ENCODE measurements at regions not wholly inside any gene's neighbourhood (a gene's known extent, or its start where the extent isn't known, plus 50 kb on each side); places are given as distances from the start of the nearest gene placed in this dataset.

DNA sequence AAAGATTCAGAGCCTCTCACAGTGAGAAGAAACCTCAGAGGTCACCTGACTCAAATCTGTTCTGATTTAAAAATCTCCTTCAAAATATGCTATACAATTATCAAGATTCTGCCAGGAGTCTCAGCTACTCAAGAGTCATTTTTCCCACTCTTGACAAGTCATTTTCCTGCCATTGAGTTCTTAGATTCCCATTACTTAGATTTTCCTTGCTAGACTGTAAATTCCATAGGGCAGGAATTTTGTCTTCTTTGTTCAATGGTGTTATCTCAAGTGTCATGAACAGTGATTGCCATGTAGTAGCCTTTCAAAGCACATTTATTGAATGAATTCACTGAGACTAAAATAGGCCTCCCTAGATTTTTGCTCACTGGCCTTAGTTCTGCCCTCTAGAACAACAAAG, 95.9 kb downstream of the PCTP start:
- TF ChIP-seq, protein P1, sequence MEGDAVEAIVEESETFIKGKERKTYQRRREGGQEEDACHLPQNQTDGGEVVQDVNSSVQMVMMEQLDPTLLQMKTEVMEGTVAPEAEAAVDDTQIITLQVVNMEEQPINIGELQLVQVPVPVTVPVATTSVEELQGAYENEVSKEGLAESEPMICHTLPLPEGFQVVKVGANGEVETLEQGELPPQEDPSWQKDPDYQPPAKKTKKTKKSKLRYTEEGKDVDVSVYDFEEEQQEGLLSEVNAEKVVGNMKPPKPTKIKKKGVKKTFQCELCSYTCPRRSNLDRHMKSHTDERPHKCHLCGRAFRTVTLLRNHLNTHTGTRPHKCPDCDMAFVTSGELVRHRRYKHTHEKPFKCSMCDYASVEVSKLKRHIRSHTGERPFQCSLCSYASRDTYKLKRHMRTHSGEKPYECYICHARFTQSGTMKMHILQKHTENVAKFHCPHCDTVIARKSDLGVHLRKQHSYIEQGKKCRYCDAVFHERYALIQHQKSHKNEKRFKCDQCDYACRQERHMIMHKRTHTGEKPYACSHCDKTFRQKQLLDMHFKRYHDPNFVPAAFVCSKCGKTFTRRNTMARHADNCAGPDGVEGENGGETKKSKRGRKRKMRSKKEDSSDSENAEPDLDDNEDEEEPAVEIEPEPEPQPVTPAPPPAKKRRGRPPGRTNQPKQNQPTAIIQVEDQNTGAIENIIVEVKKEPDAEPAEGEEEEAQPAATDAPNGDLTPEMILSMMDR (conservative IDR thresholded peaks at IDR 0.05; ENCODE audit: low read length) = no peak
- H3K4me3 ChIP-seq (ENCODE audit: low read length) = no peak overlapping the region
- no peak for DNase-seq (ENCODE audit: low read depth)

DNA sequence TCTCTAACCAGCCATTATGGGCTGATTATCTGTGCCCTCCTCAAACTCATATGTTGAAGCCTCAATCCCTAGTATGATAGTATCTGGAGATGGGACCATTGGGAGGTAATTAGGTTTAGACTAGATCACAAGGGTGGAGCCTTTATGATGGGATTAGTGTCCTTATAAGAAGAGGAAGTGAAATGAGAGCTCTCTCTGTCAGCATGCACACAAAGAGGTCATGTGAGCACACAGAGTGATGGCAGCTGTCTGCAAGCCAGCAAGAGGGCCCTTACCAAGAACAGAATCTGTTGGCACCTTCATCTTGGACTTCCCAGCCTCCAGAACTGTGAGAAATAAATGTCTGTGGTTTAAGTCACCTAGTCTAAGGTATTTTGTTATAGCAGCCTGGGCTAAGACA, 101.9 kb downstream of the PCTP start:
- H3K4me3 ChIP-seq (ENCODE audit: low read length) = no peak overlapping the region
- no peak for DNase-seq (ENCODE audit: low read depth)
- TF ChIP-seq, protein P1 (conservative IDR thresholded peaks at IDR 0.05; ENCODE audit: low read length) = no peak

DNA sequence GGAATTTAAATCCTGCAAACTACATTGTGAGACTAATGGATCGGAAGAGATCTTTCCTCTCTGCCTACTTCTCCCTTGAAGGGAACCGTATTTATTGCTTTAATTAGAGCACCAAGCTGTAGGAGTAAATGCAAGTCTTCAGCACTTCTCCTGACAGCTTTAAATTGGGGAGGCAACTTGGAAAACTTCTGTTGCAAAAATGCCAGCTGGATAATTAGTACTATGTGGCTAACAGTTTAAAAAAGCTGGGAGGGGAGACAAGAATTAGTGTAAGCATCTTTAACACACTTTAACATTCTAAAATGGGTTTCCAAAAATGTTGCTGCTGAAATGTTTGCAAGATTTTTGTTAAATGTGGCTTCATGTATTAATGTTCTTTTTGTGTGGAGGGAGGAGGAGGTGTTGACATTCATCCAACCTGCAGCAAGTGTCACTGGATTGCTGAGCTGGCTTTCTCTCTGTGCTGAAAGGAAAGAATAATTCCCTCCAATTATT, 108.5 kb downstream of the PCTP start:
- no peak for DNase-seq (ENCODE audit: low read depth)
- TF ChIP-seq, protein P1 (conservative IDR thresholded peaks at IDR 0.05; ENCODE audit: low read length) = no peak
- H3K4me3 ChIP-seq (ENCODE audit: low read length) = no peak overlapping the region

DNA sequence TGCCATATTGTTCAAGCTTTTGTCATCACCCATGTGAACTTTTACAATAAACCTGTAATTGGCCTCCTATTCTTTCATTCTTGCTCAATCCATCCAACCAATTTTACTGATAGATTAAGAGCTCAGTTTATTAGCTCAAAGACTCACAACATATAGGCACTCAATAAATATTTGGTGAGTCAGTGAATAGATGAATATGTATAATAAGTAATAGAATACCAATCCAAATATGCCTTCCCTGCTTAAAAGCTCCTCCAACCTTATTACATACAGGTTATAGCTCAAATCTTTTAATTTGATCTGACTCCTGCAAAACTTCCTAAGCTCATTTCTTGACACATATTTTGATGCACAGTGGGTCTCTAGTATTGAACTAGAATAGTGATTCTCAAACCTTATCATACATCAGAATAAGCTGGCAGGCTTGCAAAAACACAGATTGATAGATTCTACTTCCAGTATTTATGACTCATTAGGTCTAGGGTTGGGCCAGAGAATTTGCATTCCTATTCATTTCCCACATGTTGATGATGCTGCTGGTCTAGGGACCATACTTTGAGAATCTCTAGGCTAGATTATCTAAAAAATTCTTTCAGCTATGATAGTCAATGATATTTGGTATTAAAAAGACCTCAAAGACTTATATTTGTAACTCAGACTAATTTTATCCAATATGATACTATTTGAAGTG, 114.4 kb downstream of the PCTP start:
- DNase-seq (ENCODE audit: low read depth) = no peak
- H3K4me3 ChIP-seq (ENCODE audit: low read length) = no peak overlapping the region
- TF ChIP-seq, protein P1 (conservative IDR thresholded peaks at IDR 0.05; ENCODE audit: low read length) = no peak

DNA sequence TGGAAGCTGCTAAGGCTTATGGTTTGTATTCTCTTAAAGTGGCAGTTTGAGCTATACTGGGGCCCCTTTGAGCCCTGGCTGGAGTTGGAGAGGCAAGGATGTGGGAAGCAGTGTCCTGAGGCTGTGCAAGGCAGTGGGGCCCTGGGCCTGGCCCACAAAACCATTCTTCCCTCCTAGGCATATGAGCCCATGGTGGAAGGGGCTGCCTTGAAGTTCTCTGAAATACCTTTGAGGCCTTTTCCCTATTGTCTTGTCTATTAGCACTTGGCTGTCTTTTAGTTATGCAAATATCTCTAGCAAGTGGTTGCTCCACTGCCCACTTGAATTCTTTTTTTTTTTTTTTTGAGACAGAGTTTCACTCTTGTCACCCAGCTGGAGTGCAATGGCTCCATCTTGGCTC, 119.2 kb downstream of the PCTP start:
- TF ChIP-seq, protein P1 (conservative IDR thresholded peaks at IDR 0.05; ENCODE audit: low read length) = no peak
- no peak overlapping the region for H3K4me3 ChIP-seq (ENCODE audit: low read length)
- DNase-seq (ENCODE audit: low read depth) = no peak

DNA sequence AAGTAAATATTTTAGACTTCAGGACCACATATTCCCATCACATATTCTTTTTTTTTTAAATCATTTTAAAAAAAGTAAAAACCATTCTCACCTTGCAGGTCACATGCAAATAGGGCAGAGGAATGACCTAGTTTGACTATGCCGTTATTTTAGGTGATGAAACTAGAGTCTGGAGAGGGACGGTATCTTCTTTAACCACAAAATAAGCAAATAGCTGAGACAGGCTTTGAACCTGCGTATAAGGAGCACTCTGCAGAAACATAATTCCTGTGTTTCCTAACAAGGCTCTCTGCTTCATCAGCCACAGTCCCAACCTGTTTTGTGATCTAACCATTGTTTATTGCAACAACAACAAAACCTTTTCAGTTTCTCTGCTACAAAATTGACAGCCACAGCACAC, 121.5 kb downstream of the PCTP start:
- TF ChIP-seq, protein P1 (conservative IDR thresholded peaks at IDR 0.05; ENCODE audit: low read length) = no peak
- DNase-seq (ENCODE audit: low read depth) = no peak
- no peak overlapping the region for H3K4me3 ChIP-seq (ENCODE audit: low read length)

DNA sequence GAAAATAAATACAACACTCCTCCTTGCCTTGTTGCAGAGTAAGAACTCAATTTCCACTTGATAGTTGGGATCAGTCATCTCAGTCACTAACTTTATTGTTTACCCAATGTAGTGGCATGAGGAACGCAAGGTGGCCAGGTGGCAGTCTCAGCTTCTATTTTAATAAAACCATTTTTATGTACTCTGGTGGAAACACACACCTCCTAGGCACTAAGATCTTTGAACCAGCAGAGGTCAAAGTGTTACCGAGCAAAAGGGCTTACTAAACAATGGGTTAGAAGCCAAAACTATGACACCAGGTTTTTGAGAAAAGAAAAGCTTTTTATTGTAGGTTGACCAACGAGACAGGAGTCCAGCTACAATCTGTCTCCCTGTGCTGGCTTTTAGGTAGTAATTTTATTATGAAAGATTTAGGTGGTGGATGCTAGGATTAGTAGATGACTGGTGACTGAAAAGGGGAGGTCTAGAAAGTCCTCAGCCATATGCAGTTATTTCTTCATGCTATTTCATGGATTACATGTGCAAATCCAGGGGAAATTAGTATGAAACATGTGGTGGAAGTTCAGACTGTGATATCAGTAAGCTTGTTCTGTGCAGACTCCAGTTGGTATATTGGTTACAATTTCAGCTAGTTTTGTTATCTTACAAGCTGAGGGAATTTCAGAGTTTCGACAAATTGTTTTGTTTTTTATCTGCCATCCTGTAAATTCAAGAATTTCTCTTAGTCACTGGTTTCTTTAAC, 122.3 kb downstream of the PCTP start:
- H3K4me3 ChIP-seq (ENCODE audit: low read length) = no peak overlapping the region
- no peak for DNase-seq (ENCODE audit: low read depth)
- TF ChIP-seq, protein P1 (conservative IDR thresholded peaks at IDR 0.05; ENCODE audit: low read length) = no peak
